ENCODE measurements at regions not wholly inside any gene's neighbourhood (a gene's known extent, or its start where the extent isn't known, plus 50 kb on each side); places are given as distances from the start of the nearest gene placed in this dataset.
"Not testable (repeated sequence)": the region's sequence is repeated elsewhere in the genome, so short reads cannot be mapped to it uniquely, and the experiment has no call there.

DNA sequence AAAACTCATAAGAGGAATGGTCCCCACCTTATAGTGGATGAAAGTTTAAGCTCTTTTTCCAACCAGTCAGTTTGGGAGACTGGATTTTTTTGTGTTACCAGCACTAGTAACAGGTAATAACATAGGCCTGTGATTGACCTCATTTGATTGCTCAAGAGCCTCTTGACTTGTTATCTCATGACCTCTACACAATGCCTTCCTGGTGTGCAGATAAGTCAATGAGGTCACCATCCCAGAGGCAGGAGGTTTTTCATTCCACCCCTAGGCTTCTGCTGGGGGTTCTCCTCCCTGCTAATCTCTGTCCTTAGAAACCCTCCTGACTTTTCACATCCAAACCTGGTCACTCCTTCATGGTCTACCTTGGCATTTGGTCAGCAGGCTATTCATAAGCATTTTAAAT is 225.0 kb upstream of the CDY1B start:
- ATAC-seq (replicated peaks in 6 of 8); in situ Hi-C loops (cut with MboI; ENCODE audit: low pct_unique_long_range_greater_than_20kb in 2 of 9, low sequenced_read_pairs in 9 of 9, unreplicated experiment in 9 of 9); H3K4me3 ChIP-seq; H3K4me1 ChIP-seq (replicated peaks in 1 of 2); H3K27ac ChIP-seq: not testable (repeated sequence)

DNA sequence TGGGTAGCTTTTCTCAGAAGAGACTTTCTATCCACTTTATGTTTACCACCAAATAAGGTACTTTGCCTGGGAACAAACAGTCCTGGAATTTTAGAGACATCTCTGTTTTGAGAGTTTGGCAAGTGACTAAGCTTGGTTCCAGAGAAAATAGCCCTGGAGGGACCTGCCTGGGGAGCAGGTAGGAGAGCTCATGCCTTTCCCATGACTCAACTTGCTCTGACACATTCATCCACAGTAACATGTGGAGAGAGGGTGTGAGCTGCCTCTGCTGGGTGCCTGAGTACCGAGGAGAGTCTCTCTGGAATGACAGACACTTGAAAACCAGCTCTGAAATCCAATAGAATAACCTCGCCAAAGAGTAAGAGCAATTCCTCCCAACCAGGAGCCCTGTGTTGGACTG is 222.8 kb upstream of the CDY1B start:
- peak in 3 of 8 experiments; percentile 58 to 94 (median 90) for ATAC-seq (replicated peaks in 6 of 8)
- no CpG with 5 or more reads among the region's 2 CpGs for WGBS, 10 experiments
- in situ Hi-C loops (cut with MboI; ENCODE audit: low pct_unique_long_range_greater_than_20kb in 2 of 9, low sequenced_read_pairs in 9 of 9, unreplicated experiment in 9 of 9) = not testable (repeated sequence)

DNA sequence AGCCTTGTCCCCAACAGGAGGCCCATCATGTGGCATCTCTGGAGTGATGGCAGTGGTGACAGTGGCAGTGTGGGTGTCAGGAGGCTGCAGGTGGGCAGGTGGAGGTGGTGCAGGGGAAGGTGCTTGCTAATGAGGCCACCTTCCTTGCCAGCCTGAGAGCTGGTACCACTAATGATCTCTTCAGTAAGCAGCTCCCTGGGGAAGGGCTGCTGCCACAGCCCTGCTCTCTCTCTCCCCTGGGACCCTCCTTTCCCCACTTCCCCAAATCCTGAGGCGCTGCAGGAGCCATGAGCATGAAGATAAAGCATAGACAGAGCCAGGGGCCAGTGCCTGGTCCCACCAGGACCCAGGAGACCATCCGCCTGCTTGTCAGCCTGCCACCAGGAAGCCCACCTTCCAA is 214.4 kb upstream of the CDY1B start:
- H3K4me1 ChIP-seq (replicated peaks in 1 of 2); H3K27ac ChIP-seq; in situ Hi-C loops (cut with MboI; ENCODE audit: low pct_unique_long_range_greater_than_20kb in 2 of 9, low sequenced_read_pairs in 9 of 9, unreplicated experiment in 9 of 9); H3K4me3 ChIP-seq; ATAC-seq (replicated peaks in 6 of 8): not testable (repeated sequence)
- no CpG with 5 or more reads among the region's 2 CpGs for WGBS, 10 experiments

More for the DNA sequence above, 222.8 kb upstream of the CDY1B start:
- not testable (repeated sequence) for H3K4me3 ChIP-seq; H3K27ac ChIP-seq; H3K4me1 ChIP-seq (replicated peaks in 1 of 2)

DNA sequence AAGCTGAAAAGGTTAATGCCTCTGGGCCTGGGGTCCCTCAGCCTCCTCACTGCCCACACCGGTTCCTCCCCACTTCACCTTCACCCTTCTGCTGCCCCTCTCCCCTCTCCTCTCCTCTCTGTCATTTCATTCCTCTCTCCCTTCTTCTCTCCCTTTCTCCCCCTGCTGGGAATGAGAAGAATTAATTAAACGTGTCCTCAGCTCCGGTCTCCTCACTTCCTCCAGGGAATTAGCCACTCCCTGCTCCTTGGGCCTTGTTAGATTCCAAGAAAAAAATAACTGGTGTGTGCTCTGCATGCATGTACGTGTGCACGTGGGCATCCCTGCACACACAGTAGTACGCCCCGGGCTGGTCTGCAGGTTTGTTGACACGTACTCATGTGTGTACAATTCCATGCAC is 213.6 kb upstream of the CDY1B start:
- in situ Hi-C loops (cut with MboI; ENCODE audit: low pct_unique_long_range_greater_than_20kb in 2 of 9, low sequenced_read_pairs in 9 of 9, unreplicated experiment in 9 of 9); ATAC-seq (replicated peaks in 6 of 8); H3K4me1 ChIP-seq (replicated peaks in 1 of 2); H3K4me3 ChIP-seq; H3K27ac ChIP-seq: not testable (repeated sequence)
- no CpG with 5 or more reads among the region's 8 CpGs for WGBS, 10 experiments

DNA sequence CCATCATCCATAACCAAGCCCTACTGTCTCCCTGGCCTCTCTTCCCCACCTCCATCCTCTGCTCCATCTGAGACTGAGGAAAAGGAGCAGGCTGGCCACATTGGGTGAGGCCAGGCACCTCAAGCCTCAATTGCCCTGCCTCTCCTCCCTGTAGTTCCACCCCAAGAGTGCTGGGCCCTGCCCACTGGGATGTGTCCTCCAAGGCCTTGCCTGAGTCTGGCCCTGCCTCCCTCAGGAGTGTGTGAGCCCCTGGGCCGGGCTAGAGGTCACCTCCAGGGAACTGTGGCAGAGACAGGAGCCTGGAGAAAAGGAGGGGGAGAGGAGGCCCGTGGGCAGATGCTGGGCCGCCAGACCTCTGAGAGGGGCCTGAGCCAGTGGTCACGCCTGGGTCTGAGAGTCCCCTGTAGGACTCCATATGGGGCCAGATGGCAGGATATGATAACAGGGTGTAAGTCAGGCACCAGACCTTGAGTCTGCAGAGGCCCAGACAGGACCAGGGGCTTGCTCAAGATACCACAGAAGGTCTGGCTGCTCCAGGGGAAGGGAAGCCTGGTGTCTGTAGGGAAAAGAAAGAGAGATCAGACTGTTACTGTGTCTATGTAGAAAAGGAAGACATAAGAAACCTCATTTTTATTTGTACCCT is 202.5 kb upstream of the CDY1B start:
- H3K27ac ChIP-seq; ATAC-seq (replicated peaks in 6 of 8); in situ Hi-C loops (cut with MboI; ENCODE audit: low pct_unique_long_range_greater_than_20kb in 2 of 9, low sequenced_read_pairs in 9 of 9, unreplicated experiment in 9 of 9); H3K4me3 ChIP-seq; H3K4me1 ChIP-seq (replicated peaks in 1 of 2): not testable (repeated sequence)
- no CpG with 5 or more reads among the region's 4 CpGs for WGBS, 10 experiments

All from motor neuron (in vitro differentiated cells).